ENCODE measurements at regions not wholly inside any gene's neighbourhood (a gene's known extent, or its start where the extent isn't known, plus 50 kb on each side); places are given as distances from the start of the nearest gene placed in this dataset.
A peak's percentile ranks its signal among the peaks of the same experiment; 100 is the strongest.

DNA sequence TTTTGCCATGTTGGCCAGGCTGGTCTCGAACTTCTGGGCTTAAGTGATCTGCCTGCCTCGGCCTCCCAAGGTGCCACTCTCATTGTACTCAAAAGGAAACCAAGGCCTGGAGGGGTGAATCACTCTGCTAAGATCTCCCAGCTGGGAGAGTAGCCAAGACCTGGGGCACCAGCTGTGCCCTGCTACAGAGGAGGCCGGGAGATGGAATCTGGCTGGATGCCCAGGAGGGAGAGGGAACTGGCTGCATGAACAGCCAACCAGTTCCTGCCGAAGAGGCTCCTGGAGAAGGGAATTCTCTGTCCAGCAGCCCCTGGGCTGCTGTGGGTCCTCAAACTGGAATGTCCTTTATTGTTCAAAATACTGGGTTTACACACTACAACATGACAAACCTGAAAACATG lies 238.7 kb upstream of the CIBAR2 start:
- Histone ChIP-seq H3K9me3 (no peaks in the 10 kb centered on the region), H3K9ac (no peak overlapping the region), H3K79me2 (ENCODE audit: insufficient read depth) (no peaks in the 10 kb centered on the region), H3K27ac (ENCODE audit: low read depth in 2 of 2, low read length in 1 of 2) (peak overlapping the region; percentile 62 to 97), H3K4me3 (ENCODE audit: low read depth in 2 of 2, low read length in 1 of 2) (no peak overlapping the region), H2AFZ (ENCODE audit: low read depth) (no peak overlapping the region), H3K4me2 (peak overlapping the region; percentile 44; the same call in 1 of the 2 replicates), H3K27me3 (ENCODE audit: insufficient read depth) (no peaks in the 10 kb centered on the region), H3K4me1 (ENCODE audit: control insufficient read depth in 1 of 2, insufficient read depth in 2 of 2, low read depth in 1 of 2, low read length in 1 of 2) (peaks cover 25 to 79% of the 10 kb centered on the region in 2 experiments; a peak in 3 of 4 replicates), H3F3A (replicated peaks; ENCODE audit: insufficient read depth) (peaks cover 27% of the 10 kb centered on the region), H3K36me3 (replicated peaks in 1 of 2; ENCODE audit: control insufficient read depth in 1 of 2, insufficient read depth in 2 of 2, low read length in 1 of 2) (no peaks in the 10 kb centered on the region), H4K20me1 (ENCODE audit: insufficient read depth) (peaks cover 8% of the 10 kb centered on the region), H3K9me2 (no peaks in the 10 kb centered on the region)
- WGBS (ENCODE audit: low lambda C conversion rate) = 0% methylated on average over 3 of the region's 4 CpGs
- DNase-seq = peak; percentile 88
- CTCF ChIA-PET = interaction anchor here (0.8 to 6.2 kb wide), 11 partner anchors 12 to 308 kb away, joined by 3 to 37 read pairs (median 4); no protein-coding TSS in a partner anchor
- POLR2A ChIA-PET = interaction anchor here (2.3 kb wide), 1 partner anchor 15 kb away, joined by 11 read pairs; no protein-coding TSS in a partner anchor
- TF ChIP-seq, protein P1, sequence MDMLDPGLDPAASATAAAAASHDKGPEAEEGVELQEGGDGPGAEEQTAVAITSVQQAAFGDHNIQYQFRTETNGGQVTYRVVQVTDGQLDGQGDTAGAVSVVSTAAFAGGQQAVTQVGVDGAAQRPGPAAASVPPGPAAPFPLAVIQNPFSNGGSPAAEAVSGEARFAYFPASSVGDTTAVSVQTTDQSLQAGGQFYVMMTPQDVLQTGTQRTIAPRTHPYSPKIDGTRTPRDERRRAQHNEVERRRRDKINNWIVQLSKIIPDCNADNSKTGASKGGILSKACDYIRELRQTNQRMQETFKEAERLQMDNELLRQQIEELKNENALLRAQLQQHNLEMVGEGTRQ (IDR thresholded peaks at IDR 0.05; ENCODE audit: borderline replicate concordance, low read depth, low read length) = no peak
- TF ChIP-seq, protein P2, sequence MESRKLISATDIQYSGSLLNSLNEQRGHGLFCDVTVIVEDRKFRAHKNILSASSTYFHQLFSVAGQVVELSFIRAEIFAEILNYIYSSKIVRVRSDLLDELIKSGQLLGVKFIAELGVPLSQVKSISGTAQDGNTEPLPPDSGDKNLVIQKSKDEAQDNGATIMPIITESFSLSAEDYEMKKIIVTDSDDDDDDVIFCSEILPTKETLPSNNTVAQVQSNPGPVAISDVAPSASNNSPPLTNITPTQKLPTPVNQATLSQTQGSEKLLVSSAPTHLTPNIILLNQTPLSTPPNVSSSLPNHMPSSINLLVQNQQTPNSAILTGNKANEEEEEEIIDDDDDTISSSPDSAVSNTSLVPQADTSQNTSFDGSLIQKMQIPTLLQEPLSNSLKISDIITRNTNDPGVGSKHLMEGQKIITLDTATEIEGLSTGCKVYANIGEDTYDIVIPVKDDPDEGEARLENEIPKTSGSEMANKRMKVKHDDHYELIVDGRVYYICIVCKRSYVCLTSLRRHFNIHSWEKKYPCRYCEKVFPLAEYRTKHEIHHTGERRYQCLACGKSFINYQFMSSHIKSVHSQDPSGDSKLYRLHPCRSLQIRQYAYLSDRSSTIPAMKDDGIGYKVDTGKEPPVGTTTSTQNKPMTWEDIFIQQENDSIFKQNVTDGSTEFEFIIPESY (IDR thresholded peaks at IDR 0.05; ENCODE audit: borderline replicate concordance, low read depth) = peak; percentile 75; the same call in 1 of the 2 replicates
- TF ChIP-seq SMC3 (IDR thresholded peaks at IDR 0.05; ENCODE audit: low read depth, low read length) = no peak
- TF ChIP-seq, protein P3, sequence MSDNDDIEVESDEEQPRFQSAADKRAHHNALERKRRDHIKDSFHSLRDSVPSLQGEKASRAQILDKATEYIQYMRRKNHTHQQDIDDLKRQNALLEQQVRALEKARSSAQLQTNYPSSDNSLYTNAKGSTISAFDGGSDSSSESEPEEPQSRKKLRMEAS (IDR thresholded peaks at IDR 0.05; ENCODE audit: low read depth) = peak; percentile 74
- TF ChIP-seq POLR2AphosphoS5 (IDR thresholded peaks at IDR 0.05; ENCODE audit: low read depth, low read length) = peak; percentile 82
- no peak; the same call in 1 of the 2 replicates for TF ChIP-seq MEF2A (IDR thresholded peaks at IDR 0.05; ENCODE audit: borderline replicate concordance, low read depth)
- TF ChIP-seq GABPA (IDR thresholded peaks at IDR 0.05; ENCODE audit: low read depth) = no peak
- no peak; the same call in 1 of the 2 replicates for TF ChIP-seq RXRA (IDR thresholded peaks at IDR 0.05; ENCODE audit: borderline replicate concordance, low read depth)
- no peak; the same call in 1 of the 2 replicates for TF ChIP-seq JUND (IDR thresholded peaks at IDR 0.05)
- no peak for TF ChIP-seq FOXM1 (IDR thresholded peaks at IDR 0.05; ENCODE audit: low read depth)
- TF ChIP-seq FOXJ3 (CRISPR knock-in tag; IDR thresholded peaks at IDR 0.05) = peak; percentile 84
- peak; percentile 81 for TF ChIP-seq CHD2 (IDR thresholded peaks at IDR 0.05; ENCODE audit: low read length, partially characterized antibody)
- TF ChIP-seq, protein P4, sequence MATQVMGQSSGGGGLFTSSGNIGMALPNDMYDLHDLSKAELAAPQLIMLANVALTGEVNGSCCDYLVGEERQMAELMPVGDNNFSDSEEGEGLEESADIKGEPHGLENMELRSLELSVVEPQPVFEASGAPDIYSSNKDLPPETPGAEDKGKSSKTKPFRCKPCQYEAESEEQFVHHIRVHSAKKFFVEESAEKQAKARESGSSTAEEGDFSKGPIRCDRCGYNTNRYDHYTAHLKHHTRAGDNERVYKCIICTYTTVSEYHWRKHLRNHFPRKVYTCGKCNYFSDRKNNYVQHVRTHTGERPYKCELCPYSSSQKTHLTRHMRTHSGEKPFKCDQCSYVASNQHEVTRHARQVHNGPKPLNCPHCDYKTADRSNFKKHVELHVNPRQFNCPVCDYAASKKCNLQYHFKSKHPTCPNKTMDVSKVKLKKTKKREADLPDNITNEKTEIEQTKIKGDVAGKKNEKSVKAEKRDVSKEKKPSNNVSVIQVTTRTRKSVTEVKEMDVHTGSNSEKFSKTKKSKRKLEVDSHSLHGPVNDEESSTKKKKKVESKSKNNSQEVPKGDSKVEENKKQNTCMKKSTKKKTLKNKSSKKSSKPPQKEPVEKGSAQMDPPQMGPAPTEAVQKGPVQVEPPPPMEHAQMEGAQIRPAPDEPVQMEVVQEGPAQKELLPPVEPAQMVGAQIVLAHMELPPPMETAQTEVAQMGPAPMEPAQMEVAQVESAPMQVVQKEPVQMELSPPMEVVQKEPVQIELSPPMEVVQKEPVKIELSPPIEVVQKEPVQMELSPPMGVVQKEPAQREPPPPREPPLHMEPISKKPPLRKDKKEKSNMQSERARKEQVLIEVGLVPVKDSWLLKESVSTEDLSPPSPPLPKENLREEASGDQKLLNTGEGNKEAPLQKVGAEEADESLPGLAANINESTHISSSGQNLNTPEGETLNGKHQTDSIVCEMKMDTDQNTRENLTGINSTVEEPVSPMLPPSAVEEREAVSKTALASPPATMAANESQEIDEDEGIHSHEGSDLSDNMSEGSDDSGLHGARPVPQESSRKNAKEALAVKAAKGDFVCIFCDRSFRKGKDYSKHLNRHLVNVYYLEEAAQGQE (IDR thresholded peaks at IDR 0.05; ENCODE audit: low read depth, low read length) = peak; percentile 92
- TF ChIP-seq EZH2phosphoT487 (IDR thresholded peaks at IDR 0.05; ENCODE audit: borderline replicate concordance, low read depth) = no peak
- TF ChIP-seq TCF12 (IDR thresholded peaks at IDR 0.05) = peak; percentile 96
- TF ChIP-seq RFX5 (IDR thresholded peaks at IDR 0.05; ENCODE audit: low read length) = no peak
- TF ChIP-seq TAF1 (IDR thresholded peaks at IDR 0.05; ENCODE audit: borderline replicate concordance, low read depth, low read length) = no peak; the same call in 1 of the 2 replicates
- no peak for TF ChIP-seq NRF1 (IDR thresholded peaks at IDR 0.05; ENCODE audit: low read depth, low read length)
- peak; percentile 77 for TF ChIP-seq GATA2 (CRISPR knock-in tag; IDR thresholded peaks at IDR 0.05)
- peak; percentile 86; the same call in 1 of the 2 replicates for TF ChIP-seq FOSL2 (IDR thresholded peaks at IDR 0.05; ENCODE audit: borderline replicate concordance, low read depth)
- TF ChIP-seq YY1 (IDR thresholded peaks at IDR 0.05; ENCODE audit: low read depth) = no peak
- peak; percentile 49; the same call in 1 of the 2 replicates for TF ChIP-seq TEAD4 (IDR thresholded peaks at IDR 0.05; ENCODE audit: borderline replicate concordance, insufficient read depth)
- peak; percentile 49; the same call in 1 of the 2 replicates for TF ChIP-seq MXI1 (IDR thresholded peaks at IDR 0.05; ENCODE audit: low read depth, low read length)
- TF ChIP-seq, protein P5, sequence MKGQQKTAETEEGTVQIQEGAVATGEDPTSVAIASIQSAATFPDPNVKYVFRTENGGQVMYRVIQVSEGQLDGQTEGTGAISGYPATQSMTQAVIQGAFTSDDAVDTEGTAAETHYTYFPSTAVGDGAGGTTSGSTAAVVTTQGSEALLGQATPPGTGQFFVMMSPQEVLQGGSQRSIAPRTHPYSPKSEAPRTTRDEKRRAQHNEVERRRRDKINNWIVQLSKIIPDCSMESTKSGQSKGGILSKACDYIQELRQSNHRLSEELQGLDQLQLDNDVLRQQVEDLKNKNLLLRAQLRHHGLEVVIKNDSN (IDR thresholded peaks at IDR 0.05; ENCODE audit: borderline replicate concordance, low read depth) = 0 out of 2 replicates have a peak, but pooled peaks have one; percentile 11
- TF ChIP-seq SIN3A (IDR thresholded peaks at IDR 0.05; ENCODE audit: borderline replicate concordance, low read depth, low read length) = peak; percentile 77; the same call in 1 of the 2 replicates
- TF ChIP-seq ELF1 (IDR thresholded peaks at IDR 0.05) = no peak
- peak; percentile 79 for TF ChIP-seq RCOR1 (IDR thresholded peaks at IDR 0.05; ENCODE audit: low read length)
